ENCODE measurements at regions not wholly inside any gene's neighbourhood (a gene's known extent, or its start where the extent isn't known, plus 50 kb on each side); places are given as distances from the start of the nearest gene placed in this dataset.

DNA sequence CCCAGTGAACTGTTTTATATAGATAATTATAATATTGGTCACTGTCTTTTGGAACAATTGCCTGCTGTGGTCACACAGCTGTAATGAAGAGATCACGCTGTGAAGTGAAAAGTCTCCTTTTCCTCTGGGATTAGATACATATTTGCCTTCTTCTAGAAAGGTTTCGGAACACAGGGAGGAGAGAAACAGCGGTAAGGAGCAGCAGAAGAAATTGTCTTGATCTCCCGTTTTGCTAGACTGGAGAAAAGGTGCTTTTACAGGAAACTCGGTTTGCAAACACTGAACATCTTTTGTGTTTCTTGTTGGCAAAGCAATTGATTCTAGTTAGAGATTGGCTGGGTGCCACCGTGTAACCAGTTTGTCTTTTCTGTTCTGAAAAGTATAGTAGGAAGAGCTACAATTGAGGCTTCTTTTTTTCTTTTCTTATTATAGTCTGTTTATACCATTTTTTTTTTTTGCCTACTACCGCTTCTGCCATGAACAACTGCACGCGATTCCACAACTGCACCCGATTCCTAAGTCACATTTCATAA lies 404.1 kb upstream of the ID4 start:
- Histone ChIP-seq H3K36me3 (ENCODE audit: insufficient read depth, low read length) (no peaks in the 10 kb centered on the region), H3K9me3 (ENCODE audit: low read length) (no peaks in the 10 kb centered on the region), H3F3A (ENCODE audit: insufficient read depth, low read length, poor library complexity, severe bottlenecking) (no peaks in the 10 kb centered on the region), H3K27ac (ENCODE audit: low read length) (no peak overlapping the region), H2AFZ (ENCODE audit: low read depth, low read length) (no peak overlapping the region), H3K79me2 (replicated peaks; ENCODE audit: insufficient read depth, low read length) (no peaks in the 10 kb centered on the region), H3K4me3 (ENCODE audit: low read length) (no peak overlapping the region), H3K9me2 (ENCODE audit: insufficient read depth, low read length) (no peaks in the 10 kb centered on the region), H4K20me1 (ENCODE audit: insufficient read depth) (no peaks in the 10 kb centered on the region), H3K4me2 (ENCODE audit: low read length) (no peak overlapping the region), H3K9ac (ENCODE audit: low read length) (no peak overlapping the region), H3K27me3 (ENCODE audit: insufficient read depth, low read depth, low read length) (no peaks in the 10 kb centered on the region)
- no peak for TF ChIP-seq EZH2 (IDR thresholded peaks at IDR 0.05; ENCODE audit: borderline replicate concordance, insufficient read depth, low read length, poor library complexity, severe bottlenecking)
- no peak for TF ChIP-seq SMC3 (conservative IDR thresholded peaks at IDR 0.05; ENCODE audit: poor library complexity)
- TF ChIP-seq, protein P1, sequence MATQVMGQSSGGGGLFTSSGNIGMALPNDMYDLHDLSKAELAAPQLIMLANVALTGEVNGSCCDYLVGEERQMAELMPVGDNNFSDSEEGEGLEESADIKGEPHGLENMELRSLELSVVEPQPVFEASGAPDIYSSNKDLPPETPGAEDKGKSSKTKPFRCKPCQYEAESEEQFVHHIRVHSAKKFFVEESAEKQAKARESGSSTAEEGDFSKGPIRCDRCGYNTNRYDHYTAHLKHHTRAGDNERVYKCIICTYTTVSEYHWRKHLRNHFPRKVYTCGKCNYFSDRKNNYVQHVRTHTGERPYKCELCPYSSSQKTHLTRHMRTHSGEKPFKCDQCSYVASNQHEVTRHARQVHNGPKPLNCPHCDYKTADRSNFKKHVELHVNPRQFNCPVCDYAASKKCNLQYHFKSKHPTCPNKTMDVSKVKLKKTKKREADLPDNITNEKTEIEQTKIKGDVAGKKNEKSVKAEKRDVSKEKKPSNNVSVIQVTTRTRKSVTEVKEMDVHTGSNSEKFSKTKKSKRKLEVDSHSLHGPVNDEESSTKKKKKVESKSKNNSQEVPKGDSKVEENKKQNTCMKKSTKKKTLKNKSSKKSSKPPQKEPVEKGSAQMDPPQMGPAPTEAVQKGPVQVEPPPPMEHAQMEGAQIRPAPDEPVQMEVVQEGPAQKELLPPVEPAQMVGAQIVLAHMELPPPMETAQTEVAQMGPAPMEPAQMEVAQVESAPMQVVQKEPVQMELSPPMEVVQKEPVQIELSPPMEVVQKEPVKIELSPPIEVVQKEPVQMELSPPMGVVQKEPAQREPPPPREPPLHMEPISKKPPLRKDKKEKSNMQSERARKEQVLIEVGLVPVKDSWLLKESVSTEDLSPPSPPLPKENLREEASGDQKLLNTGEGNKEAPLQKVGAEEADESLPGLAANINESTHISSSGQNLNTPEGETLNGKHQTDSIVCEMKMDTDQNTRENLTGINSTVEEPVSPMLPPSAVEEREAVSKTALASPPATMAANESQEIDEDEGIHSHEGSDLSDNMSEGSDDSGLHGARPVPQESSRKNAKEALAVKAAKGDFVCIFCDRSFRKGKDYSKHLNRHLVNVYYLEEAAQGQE (IDR thresholded peaks at IDR 0.05; ENCODE audit: borderline replicate concordance), result no peak
- TF ChIP-seq POLR2AphosphoS5 (IDR thresholded peaks at IDR 0.05), result no peak
- TF ChIP-seq, protein P2, sequence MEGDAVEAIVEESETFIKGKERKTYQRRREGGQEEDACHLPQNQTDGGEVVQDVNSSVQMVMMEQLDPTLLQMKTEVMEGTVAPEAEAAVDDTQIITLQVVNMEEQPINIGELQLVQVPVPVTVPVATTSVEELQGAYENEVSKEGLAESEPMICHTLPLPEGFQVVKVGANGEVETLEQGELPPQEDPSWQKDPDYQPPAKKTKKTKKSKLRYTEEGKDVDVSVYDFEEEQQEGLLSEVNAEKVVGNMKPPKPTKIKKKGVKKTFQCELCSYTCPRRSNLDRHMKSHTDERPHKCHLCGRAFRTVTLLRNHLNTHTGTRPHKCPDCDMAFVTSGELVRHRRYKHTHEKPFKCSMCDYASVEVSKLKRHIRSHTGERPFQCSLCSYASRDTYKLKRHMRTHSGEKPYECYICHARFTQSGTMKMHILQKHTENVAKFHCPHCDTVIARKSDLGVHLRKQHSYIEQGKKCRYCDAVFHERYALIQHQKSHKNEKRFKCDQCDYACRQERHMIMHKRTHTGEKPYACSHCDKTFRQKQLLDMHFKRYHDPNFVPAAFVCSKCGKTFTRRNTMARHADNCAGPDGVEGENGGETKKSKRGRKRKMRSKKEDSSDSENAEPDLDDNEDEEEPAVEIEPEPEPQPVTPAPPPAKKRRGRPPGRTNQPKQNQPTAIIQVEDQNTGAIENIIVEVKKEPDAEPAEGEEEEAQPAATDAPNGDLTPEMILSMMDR (IDR thresholded peaks at IDR 0.05; ENCODE audit: poor library complexity, severe bottlenecking), result no peak
- no peak for TF ChIP-seq TAF1 (IDR thresholded peaks at IDR 0.05; ENCODE audit: low read depth)
- TF ChIP-seq EP300 (conservative IDR thresholded peaks at IDR 0.05; ENCODE audit: poor library complexity, severe bottlenecking), result no peak
- no peak for TF ChIP-seq RAD21 (conservative IDR thresholded peaks at IDR 0.05)
- no peak for TF ChIP-seq MXI1 (conservative IDR thresholded peaks at IDR 0.05; ENCODE audit: poor library complexity, severe bottlenecking)

DNA sequence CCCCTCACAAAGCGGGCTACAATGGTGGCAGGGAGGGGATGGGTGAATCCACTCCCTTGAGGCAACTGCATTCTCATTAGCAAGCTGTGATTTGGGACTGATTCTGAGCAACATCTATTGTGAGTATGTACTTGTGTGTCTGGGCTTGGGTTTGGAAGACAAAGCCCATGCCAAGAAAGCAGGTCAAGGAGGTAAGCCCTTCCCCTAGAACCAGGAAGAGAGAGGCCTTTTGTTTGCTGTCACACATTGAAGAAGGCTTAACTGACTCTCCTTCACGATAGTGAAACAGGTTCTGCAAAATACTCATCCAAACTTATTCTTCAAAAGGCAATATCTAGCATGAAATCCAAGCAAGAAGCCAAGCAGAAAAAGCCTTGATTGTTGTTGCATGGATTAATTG lies 403.1 kb upstream of the ID4 start:
- H3K4me3 ChIP-seq (ENCODE audit: low read length), result no peak overlapping the region

More for the DNA sequence above, 403.1 kb upstream of the ID4 start:
- Histone ChIP-seq H3K36me3 (ENCODE audit: insufficient read depth, low read length) (no peaks in the 10 kb centered on the region), H3K9me3 (ENCODE audit: low read length) (no peaks in the 10 kb centered on the region), H3K27ac (ENCODE audit: low read length) (no peak overlapping the region), H2AFZ (ENCODE audit: low read depth, low read length) (no peak overlapping the region), H3K9ac (ENCODE audit: low read length) (no peak overlapping the region), H3K27me3 (ENCODE audit: insufficient read depth, low read depth, low read length) (no peaks in the 10 kb centered on the region), H4K20me1 (ENCODE audit: insufficient read depth) (no peaks in the 10 kb centered on the region), H3K9me2 (ENCODE audit: insufficient read depth, low read length) (no peaks in the 10 kb centered on the region), H3K79me2 (replicated peaks; ENCODE audit: insufficient read depth, low read length) (no peaks in the 10 kb centered on the region), H3F3A (ENCODE audit: insufficient read depth, low read length, poor library complexity, severe bottlenecking) (no peaks in the 10 kb centered on the region), H3K4me2 (ENCODE audit: low read length) (no peak overlapping the region)
- TF ChIP-seq, protein P2 (IDR thresholded peaks at IDR 0.05; ENCODE audit: poor library complexity, severe bottlenecking), result no peak
- TF ChIP-seq RAD21 (conservative IDR thresholded peaks at IDR 0.05) (no peak), EP300 (conservative IDR thresholded peaks at IDR 0.05; ENCODE audit: poor library complexity, severe bottlenecking) (no peak), MXI1 (conservative IDR thresholded peaks at IDR 0.05; ENCODE audit: poor library complexity, severe bottlenecking) (no peak), POLR2AphosphoS5 (IDR thresholded peaks at IDR 0.05) (no peak), SMC3 (conservative IDR thresholded peaks at IDR 0.05; ENCODE audit: poor library complexity) (no peak), TAF1 (IDR thresholded peaks at IDR 0.05; ENCODE audit: low read depth) (no peak), EZH2 (IDR thresholded peaks at IDR 0.05; ENCODE audit: borderline replicate concordance, insufficient read depth, low read length, poor library complexity, severe bottlenecking) (no peak)
- TF ChIP-seq, protein P1 (IDR thresholded peaks at IDR 0.05; ENCODE audit: borderline replicate concordance), result no peak
